NCI-H510A treated with DMSO at 0.1 percent for 48 hours (cell line): ENCODE measurements at regions not wholly inside any gene's neighbourhood (a gene's known extent, or its start where the extent isn't known, plus 50 kb on each side); places are given as distances from the start of the nearest gene placed in this dataset.
A peak's percentile ranks its signal among the peaks of the same experiment; 100 is the strongest.

Source experiments
- DNase-seq: peaks from one replicate; lab custom pipeline; 2025; lab: John Stamatoyannopoulos, UW

DNA sequence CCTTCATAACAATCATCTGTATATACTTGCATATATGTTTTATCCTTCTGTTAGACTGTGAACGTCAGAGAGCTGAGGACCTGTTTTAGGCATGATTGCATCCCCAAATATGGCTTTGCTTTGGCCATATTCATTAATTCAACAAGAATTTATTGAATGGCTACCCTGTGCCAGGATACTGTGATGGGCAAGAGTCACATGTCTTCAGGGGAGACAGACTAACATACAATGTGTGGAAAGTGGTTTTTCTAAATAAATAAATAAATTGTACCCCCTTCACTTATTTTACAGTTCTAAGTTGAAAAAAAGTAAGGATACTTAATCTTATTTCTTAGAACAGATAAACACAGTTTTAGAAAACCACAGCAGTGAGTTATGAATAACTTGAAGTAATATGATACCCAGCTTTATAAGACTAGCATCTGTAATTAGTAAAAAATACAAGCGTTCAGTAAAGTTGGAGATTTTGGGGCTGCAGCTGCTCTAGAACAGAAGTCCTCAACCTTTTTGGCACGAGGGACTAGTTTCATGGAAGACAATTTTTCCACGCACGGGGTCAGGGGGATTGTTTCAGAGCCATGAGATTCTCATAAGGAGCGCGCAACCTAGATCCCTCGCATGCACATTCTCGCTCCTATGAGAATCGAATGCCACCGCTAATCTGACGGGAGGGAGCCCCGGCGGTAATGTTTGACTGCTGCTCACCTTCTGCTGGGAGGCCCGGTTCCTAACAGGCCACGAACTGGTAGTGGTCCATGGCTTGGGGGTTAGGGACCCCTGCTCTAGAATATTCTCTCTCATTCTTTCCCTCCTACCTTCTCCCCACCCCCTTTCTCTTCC lies 89.4 kb upstream of the MTPN start:
- DNase-seq = no peak

DNA sequence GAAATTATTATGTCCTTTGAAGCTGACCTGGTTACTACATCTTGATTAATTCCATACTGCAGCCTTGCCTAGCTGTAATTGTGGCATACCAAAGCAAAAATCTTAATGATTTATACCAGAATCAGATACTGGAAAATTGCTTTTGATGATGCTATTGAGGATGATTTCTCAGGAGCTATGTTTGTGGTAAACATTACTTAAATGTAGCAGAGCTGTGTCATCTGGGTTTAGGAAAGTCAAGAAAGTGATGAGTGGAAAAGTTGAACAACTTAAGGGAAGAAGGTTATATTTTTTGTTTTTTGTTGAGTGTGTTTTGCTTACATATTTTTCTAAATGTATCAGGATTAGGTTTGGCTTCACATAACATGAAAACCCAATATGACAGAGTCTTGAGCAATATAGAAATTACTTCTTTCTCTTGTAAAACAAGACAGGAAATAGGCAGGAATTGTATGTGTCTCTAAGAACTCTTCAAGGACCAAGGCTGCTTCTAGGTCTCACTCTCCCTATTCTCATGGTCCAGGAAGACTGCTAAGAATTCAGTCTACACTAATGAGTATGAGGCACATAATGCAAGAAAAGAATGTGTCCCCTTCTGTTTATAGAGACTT lies 87.6 kb upstream of the MTPN start:
- no peak for DNase-seq

GRCh38 chr7:136064081-136064480 lies 86.9 kb upstream of the MTPN start:
- DNase-seq = no peak

DNA sequence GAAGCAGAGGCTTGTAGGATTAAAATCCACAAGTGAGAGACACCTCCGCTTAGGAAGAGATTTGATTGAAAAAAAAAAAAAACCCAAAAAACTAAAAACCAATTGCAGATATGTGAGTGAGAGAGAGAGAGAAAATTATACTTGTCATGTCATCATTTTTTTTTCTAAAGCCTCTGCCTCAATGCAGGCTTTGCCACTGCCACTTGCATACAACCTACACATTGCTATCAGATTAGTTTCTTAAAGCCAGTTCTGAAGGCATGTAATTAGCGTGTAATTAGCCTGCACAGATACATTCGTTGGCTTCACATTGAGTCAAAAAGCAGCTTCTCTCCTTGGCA lies 86.1 kb upstream of the MTPN start:
- no peak for DNase-seq

GRCh38 chr7:136062625-136063325 lies 85.6 kb upstream of the MTPN start:
- DNase-seq = peak; percentile 53

DNA sequence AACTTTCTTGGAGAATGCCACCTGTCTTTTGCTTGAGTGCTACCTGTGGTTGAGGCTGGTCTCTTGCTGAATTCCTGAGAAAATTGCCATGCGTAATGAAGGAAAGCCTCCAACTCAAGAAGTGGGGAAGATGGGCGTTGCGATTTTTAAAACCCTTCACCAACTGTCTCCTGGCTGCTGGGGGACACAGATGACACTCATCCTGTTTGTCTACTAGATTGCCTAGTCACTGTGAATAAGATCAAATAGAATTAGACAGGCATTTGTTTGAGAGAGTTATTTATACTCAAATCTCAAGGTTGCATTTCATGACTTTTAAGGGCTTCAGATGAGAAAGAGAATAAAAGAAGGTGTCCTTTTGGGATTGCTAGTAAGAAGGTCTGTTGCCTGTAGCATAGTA lies 84.3 kb upstream of the MTPN start:
- no peak for DNase-seq

- DNase-seq = peak; percentile 45
These were observed 81.4 kb upstream of the MTPN start for GRCh38 chr7:136058546-136058945.

GRCh38 chr7:136057509-136057908 lies 80.3 kb upstream of the MTPN start:
- no peak for DNase-seq

DNA sequence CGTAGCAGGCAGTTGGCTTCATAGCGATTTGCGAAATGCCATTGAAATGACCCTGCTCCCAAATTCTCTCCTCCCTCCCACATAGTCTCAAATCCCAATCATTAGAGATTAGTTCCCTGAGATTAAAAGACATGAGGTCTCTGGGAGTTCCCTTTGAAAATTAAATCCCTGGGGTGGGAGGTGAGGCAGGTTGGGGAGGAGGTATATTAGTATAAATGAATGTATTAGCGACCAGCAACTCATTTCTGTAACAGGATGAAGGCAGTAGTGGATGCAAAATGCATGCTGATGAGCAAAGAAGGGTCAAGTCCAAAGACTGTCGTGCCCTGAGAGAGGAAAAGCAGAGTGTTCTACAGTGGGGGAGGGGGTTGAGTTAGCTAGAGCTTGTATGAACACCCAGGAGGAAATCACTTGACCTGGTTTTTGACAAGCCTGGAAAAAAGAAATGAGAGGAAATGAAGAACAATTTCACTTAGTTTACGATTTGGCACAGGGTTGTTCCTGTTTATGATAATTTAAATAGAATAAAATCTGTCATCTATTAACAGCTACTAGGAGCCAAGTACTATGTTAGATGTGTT lies 79.6 kb upstream of the MTPN start:
- no peak for DNase-seq

DNA sequence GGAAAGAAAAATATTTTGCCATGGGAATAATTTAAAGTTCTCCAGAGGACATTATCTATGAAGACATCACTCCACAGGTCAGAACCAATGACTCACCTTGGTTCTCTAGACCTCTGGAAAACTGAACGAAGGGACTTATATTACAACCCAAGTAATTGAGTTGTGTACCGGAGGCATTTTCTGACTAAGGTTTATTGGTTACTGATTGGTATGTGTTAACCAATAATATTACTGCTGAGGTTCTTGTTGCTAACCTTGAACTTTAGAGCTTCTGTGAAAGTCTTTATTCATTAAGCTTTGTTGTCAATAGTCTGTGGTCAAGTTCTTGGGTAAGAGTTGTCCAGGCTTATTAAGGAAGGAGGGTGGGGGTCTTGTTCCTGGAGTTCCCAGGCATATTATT lies 78.1 kb upstream of the MTPN start:
- no peak for DNase-seq

- DNase-seq = no peak
These were observed 76.7 kb upstream of the MTPN start for GRCh38 chr7:136053689-136054485.

- no peak for DNase-seq
These were observed 74.2 kb upstream of the MTPN start for GRCh38 chr7:136051203-136051928.

- DNase-seq = no peak
These were observed 73.3 kb upstream of the MTPN start for GRCh38 chr7:136050462-136050847.

GRCh38 chr7:136049818-136050461 lies 72.8 kb upstream of the MTPN start:
- DNase-seq = no peak

DNA sequence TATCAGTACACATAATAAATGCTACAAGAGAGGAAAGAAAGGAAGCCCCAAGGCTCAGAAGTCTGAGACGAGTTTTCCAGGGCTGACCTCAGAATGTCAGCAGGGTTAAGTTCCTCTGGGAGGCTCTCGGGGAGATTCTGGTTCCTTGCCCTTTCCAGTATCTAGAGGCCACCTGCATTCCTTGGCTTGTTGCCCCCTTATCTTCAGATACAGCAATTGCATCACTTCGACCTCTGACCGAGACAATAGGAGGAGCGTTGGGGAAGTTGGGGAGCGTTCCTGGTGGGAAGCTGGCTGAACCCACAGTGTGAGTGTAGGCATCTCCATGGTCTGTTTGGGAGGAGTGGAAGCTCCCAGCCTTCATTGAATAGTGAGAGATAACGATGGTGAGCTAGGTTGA lies 72.0 kb upstream of the MTPN start:
- DNase-seq = no peak

DNA sequence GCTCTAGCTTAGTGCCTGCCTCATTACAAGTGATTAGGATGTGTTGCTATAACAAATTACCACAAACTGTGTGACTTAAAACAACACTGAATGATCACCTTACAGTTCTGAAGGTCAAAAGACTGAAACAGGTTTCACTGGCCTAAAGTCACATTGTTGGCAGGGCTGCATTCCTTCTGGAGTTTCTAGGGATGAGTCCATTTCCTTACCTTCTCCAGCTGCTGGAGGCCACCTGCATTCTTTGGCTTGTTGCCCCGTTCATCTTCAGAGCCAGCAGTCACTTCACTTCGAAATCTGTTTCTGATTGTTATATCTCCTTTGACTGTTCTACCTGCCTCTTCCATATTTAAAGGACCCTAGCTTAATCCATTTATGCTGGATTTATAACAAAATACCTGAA lies 69.4 kb upstream of the MTPN start:
- no peak for DNase-seq

DNA sequence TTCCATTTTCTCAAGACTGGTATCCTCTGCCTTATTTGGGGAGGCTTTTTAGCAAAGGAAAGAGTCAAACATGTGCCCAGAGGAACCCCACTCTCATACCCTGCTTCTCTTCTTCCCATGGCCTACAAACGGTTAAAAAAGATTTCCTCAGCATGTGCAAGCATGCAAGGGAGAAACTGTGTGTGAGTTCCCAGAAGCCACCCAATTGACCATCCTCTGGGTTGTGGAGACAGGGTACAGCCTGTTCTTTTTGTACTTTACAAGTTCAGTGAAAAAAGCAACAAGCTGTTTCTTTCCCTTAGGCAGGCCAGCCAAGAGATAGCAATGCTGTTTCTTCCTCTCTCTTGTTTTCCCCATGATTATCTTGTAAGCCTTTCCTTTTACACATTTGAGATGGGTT lies 68.8 kb upstream of the MTPN start:
- DNase-seq = no peak

DNA sequence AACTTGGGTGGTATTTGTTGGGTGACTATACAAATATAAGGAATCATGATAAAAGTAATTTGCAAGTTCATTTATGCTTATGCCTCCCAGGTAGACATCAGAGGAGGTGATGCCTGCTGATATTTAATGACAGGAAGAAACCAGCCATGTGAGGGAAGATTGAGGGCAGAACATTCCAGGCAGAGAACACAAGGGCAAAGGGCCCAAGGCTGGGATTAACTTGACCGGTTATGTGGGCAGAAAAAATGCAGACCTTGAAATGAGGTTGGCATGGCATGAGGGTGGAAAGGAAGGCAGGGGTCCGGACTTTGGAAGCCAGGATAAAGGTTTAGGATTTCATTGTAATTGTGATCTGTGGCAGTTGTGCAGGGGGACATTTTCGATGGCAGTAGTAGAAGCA lies 68.0 kb upstream of the MTPN start:
- no peak for DNase-seq

- no peak for DNase-seq
These were observed 62.6 kb upstream of the MTPN start for GRCh38 chr7:136039577-136040345.

GRCh38 chr7:136036336-136036735 lies 59.2 kb upstream of the MTPN start:
- peak; percentile 2 for DNase-seq
